Glomerular visceral epithelial cell (primary cell): ENCODE measurements at regions not wholly inside any gene's neighbourhood (a gene's known extent, or its start where the extent isn't known, plus 50 kb on each side); places are given as distances from the start of the nearest gene placed in this dataset.
A peak's percentile ranks its signal among the peaks of the same experiment; 100 is the strongest.

Experiments used
- DNase-seq: peaks from one replicate; pipeline ENCODE4 v3.0.0-alpha.2; 2016; ENCODE audit errors: extremely low spot score

DNA sequence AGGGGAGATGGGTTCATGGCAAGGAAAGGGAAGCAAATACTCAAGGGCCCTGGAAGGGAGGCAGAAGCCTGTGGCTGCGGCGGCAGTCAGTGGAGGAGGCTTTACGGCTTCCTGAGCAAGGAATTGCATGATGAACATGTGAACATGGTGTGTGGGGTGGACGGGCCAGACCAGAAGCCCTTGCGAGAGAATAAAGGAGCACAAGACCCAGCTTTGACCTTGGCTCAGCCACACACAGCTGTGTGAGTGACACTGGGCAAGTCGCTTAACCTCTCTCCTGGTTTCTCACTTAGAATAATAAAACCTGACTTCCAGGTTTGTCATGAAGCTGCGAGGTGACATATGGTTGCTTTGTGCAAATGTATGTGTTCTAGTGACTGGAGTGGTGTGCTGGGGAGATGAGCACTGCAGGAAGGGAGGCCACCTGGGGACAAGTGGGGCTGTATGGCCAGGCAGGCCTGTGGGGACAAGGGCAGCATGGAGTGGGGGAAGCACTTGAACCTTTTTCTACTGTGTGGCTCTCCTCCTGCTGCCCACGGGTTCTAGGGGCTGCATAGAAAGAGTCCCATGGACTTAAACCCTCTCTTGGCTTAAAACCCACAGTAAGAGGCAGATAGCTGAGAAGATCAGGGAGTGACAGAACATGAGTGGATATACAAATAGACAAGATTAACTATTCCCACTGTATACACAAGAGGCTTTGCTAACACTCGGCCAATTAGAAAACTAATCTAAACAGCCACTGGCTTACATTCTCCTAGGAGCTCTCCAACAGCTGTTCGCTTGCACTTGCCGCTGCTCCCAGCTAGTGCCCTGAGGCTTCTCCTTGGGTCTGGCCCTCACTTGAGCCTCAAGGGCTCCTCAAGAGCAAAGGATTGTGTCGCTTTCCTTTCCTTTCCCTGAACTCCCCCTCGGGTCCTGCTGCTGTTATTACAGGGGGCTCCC, 67.3 kb upstream of the CDON start:
- no peak for DNase-seq

DNA sequence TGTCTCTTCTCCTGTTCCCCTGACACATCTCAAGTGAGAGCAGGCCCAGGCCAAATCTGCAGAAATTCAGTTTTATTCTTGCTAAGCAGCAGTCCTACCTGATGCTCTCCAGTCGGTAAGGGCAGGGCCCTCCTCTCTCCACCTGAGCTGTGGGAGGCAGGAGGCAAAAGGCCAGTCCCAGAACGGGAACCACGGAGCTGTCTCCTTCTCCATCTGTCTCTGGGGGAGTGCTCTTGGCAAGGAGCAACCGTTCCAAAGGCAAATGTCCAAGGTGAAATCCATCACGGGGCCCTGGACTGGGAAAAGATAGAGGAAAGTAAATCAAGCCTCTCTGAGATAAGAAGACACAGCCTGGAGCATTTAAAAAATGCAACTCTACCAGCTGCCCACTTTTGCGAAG, 65.2 kb upstream of the CDON start:
- no peak for DNase-seq

DNA sequence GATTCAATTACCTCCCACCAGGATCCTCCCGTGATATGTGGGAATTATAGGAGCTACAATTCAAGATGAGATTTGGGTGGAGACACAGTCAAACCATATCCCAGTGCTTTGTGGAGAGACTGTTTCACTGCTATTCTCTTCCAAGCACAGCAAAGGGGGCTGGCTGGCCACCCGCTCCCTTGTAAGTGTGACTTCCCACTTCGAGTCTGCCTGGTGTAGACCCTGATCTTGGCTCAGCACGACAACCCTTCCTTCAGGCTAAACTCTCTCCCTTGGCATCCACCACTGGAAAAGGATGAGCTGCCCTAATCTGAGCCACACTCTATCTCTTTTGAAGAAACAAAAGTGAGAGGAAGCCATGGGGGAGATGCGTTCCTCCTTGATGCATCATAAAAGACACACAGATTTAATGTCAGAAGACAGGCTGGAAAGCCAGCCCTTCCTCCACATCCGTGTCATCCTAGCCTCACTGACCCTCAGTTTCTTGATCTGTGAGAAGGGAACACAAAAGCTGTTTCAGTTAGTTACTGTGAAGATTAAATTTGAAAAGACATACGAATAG, 64.7 kb upstream of the CDON start:
- no peak for DNase-seq

GRCh38 chr11:126124231-126124661, 61.6 kb upstream of the CDON start:
- no peak for DNase-seq

DNA sequence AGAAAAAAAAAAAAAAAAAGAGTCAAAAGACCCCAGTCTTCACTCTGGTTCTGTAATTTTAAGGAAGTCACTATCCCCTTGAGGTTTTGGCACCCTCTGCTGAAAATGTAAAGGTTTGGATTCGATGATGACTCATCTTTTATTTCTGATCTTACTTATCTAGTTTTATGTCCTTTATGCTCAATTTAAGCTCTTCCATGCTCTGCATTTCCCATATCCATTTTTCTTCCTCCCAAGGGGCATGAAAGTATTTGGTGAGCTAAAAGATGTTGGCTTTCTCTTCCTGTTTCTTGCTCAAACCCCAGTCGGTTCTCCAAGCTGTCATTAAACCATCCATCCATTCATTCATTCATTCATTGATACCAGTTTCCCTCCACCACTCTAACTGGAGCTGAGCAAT, 61.0 kb upstream of the CDON start:
- DNase-seq: no peak

- DNase-seq: no peak
These were observed 60.2 kb upstream of the CDON start for GRCh38 chr11:126122863-126123262.

GRCh38 chr11:126121296-126121695, 58.6 kb upstream of the CDON start:
- DNase-seq: no peak

GRCh38 chr11:126118806-126119205, 56.1 kb upstream of the CDON start:
- DNase-seq: no peak

DNA sequence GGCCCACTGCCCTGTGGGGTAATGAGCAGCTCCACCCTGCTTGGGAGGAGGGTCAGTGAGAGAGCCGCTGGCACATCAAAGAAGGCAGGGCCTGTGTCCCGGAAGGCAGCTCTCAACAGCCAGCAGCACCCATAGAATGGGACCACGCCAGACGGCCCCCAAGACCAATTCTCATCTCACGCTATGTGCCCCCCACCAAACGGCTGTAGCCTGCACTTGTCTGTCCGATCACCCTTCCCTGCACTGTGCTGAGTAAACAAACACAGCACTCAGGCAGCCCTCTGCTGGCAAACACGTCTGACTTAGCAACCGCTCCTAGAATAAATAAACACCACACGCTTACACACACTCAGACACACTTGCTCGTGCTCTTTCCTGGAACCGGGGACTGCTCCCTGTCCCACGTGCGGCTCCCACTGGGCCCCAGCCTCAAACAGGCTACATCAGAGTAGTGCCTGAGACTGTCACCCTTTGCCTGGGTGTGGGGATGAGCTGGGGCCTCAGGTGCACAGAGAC, 53.2 kb upstream of the CDON start:
- no peak for DNase-seq

GRCh38 chr11:126115127-126115495, 52.4 kb upstream of the CDON start:
- DNase-seq: no peak

DNA sequence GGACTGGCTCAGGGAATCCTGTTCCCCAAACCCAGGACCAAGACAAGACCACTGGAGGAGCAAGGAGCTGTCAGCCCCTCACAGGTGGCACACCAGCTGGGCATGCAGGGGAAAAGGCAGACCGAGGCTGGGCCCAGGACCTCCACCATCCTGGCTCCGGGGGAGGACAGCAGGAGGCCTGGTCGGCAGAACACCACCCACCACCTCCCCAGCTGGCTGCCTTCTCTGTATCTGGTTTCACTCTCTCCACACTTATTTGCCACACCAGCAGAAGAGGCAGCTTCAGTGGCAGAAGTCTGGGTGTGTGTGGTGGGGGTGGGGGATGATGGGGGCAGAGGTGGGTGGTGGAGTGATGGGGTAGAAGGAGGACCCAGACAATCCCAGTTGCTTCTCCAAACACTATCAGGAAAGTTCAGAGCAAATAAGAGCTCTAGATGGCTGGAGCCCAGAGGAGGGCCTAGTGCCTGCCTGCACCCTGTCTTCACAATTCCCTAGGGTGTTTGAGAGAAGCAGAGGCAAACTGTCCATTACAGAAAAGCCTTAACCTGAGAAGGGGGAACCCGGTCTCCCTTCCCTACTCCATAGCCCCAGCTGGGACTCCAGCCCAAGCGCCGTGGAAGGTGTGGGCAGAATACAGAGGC, 51.9 kb upstream of the CDON start:
- no peak for DNase-seq

GRCh38 chr11:126113963-126114362, 51.3 kb upstream of the CDON start:
- DNase-seq: no peak

DNA sequence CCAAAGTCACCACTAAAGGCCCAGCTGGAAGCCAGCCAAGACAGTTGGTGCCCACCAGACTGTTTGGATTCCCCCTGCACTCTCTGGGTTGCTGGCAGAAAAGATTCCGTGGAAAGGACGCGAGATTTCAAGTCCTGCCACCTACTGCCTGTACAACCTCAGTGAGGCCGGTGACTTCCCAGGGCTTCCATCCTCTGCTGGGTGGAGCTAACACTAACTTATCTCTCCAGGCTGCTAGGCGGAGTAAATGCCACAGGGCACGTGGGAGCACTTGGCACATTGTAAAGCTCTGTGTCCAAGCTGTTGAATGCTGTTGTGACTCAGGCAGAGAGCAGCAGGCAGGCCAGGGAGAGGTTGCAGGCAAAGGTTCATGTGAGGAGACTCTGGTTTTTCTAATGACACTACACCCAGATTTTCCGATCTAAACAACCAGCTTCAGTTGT, 50.9 kb upstream of the CDON start:
- DNase-seq: peak; percentile 77

- DNase-seq: no peak
These were observed 50.3 kb upstream of the CDON start for GRCh38 chr11:126113012-126113411.

DNA sequence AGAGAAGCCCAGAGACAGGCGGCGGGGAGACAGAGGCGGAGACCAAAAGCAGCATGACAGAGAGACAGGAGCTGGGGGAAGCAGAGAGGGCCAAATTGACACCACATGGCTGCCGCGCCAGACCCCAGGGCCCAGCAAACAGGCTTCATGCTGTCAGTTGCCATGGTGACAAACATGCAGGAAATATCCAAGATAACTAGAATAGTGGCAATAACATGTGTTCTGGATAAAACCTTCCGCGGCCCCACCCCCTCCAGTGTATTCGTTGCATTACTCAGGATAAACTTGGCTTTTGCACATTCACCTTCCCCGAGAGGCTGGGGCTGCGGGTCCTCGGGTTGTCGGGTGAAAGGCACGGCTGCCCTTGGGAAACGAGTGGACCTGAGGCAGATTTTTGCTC, 49.9 kb upstream of the CDON start:
- DNase-seq: no peak
